B cell (primary cell): ENCODE measurements at regions not wholly inside any gene's neighbourhood (a gene's known extent, or its start where the extent isn't known, plus 50 kb on each side); places are given as distances from the start of the nearest gene placed in this dataset.

ENCODE experiments used
- ATAC-seq: fragments of 200-7000 bp; cut with Tn5 transposase; one replicate; pipeline ENCODE4 v1.10.0; 2021; ENCODE audit warnings: low read depth, mild to moderate bottlenecking, moderate number of reproducible peaks, moderate library complexity
- CTCF ChIA-PET: fragments of 350-600 bp; sonication (Branson Sonifier 250); formaldehyde crosslinking; loops from one replicate; lab custom pipeline; 2021; ENCODE audit warnings: antibody characterized with exemption, inconsistent platforms; lab: Charles Lee
- POLR2A ChIA-PET: fragments of 350-600 bp; sonication (Branson Sonifier 250); formaldehyde crosslinking; loops from one replicate; lab custom pipeline; 2021; ENCODE audit warnings: antibody characterized with exemption; lab: Charles Lee
- DNase-seq: peaks from one replicate; pipeline ENCODE4 v3.0.0; 2013
- H2AFZ ChIP-seq: 2 replicates; pipeline ENCODE4 v1.6.1; 2012; ENCODE audit warnings: mild to moderate bottlenecking, low read depth, low read length; ENCODE audit not compliant: insufficient read depth, poor library complexity, severe bottlenecking
- H3K27ac ChIP-seq, 2 donors: 1 replicate in 1 of 2; 2 replicates in 1 of 2; pipeline ENCODE4 v1.5.1; 2012 to 2013; ENCODE audit warnings: low read length in 2 of 2, mild to moderate bottlenecking in 2 of 2, moderate library complexity in 1 of 2
- H3K27me3 ChIP-seq, 4 experiments: fragments of 200-600 bp in 1 of 4; sonication (generic) in 1 of 4; replicated peaks in 1 of 4; 1 replicate in 2 of 4; 2 replicates in 2 of 4; pipeline versions ENCODE4 v1.6.1 to v1.7.0; 2013 to 2016; ENCODE audit warnings: low read length in 3 of 4, mild to moderate bottlenecking in 2 of 4, mixed read lengths in 1 of 4, moderate library complexity in 1 of 4; ENCODE audit not compliant: insufficient read depth in 4 of 4, control insufficient read depth in 3 of 4; ENCODE audit errors: control extremely low read depth in 1 of 4
- H3K36me3 ChIP-seq, 2 experiments: replicated peaks in 1 of 2; 1 replicate in 1 of 2; 2 replicates in 1 of 2; pipeline versions ENCODE4 v1.6.1 to v1.7.1; 2013; ENCODE audit warnings: low read length in 1 of 2; ENCODE audit not compliant: insufficient read depth in 2 of 2, control insufficient read depth in 1 of 2; ENCODE audit errors: control extremely low read depth in 1 of 2, extremely low read depth in 1 of 2
- H3K4me1 ChIP-seq, 2 donors: fragments of 200-600 bp in 1 of 2; sonication (generic) in 1 of 2; 1 replicate in 1 of 2; 2 replicates in 1 of 2; pipeline versions ENCODE4 v1.5.1 to v1.6.1; 2013 to 2017; ENCODE audit warnings: low read length in 2 of 2; ENCODE audit not compliant: control insufficient read depth in 2 of 2, insufficient read depth in 2 of 2
- H3K4me2 ChIP-seq: replicated peaks from 2 replicates; pipeline ENCODE3; 2012; ENCODE audit warnings: mild to moderate bottlenecking, low read depth, low read length; ENCODE audit not compliant: poor library complexity, severe bottlenecking
- H3K4me3 ChIP-seq, 5 experiments: fragments of 200-600 bp in 1 of 5; sonication (generic) in 1 of 5; 1 replicate in 3 of 5; 2 replicates in 2 of 5; pipeline versions ENCODE4 v1.5.1 to v1.7.0; 2011 to 2016; ENCODE audit warnings: low read length in 4 of 5, mild to moderate bottlenecking in 4 of 5, low read depth in 2 of 5, control low read depth in 1 of 5, moderate library complexity in 1 of 5; ENCODE audit not compliant: insufficient read depth in 1 of 5; ENCODE audit errors: control extremely low read depth in 1 of 5, extremely low read depth in 1 of 5
- H3K79me2 ChIP-seq: fragments of 200-600 bp; sonication (generic); one replicate; pipeline ENCODE4 v1.6.0; 2016; ENCODE audit warnings: low read length; ENCODE audit not compliant: control insufficient read depth, insufficient read depth
- H3K9ac ChIP-seq: fragments of 200-600 bp; sonication (generic); 2 replicates; pipeline ENCODE4 v1.6.1; 2017; ENCODE audit warnings: mild to moderate bottlenecking, low read length, moderate library complexity
- H3K9me3 ChIP-seq, 3 donors: one replicate each; pipeline versions ENCODE4 v1.6.1 to v1.7.1; 2013; ENCODE audit warnings: low read length in 2 of 3; ENCODE audit not compliant: control insufficient read depth in 2 of 3, insufficient read depth in 1 of 3; ENCODE audit errors: control extremely low read depth in 1 of 3
- H4K20me1 ChIP-seq: 2 replicates; pipeline ENCODE4 v1.6.0; 2012; ENCODE audit warnings: mild to moderate bottlenecking, low read length; ENCODE audit not compliant: insufficient read depth, control insufficient read depth, poor library complexity, severe bottlenecking
- H3K27ac Mint-ChIP-seq: one replicate; pipeline ENCODE4 v1.8.0; 2021; ENCODE audit warnings: mixed read lengths
- H3K27me3 Mint-ChIP-seq: one replicate; pipeline ENCODE4 v1.8.0; 2021; ENCODE audit warnings: mixed read lengths
- H3K4me1 Mint-ChIP-seq: one replicate; pipeline ENCODE4 v1.8.0; 2021; ENCODE audit warnings: mixed read lengths
- H3K4me3 Mint-ChIP-seq: one replicate; pipeline ENCODE4 v1.8.0; 2021; ENCODE audit warnings: mixed read lengths
- H3K9me3 Mint-ChIP-seq: one replicate; pipeline ENCODE4 v1.8.0; 2022; ENCODE audit warnings: mixed read lengths; ENCODE audit not compliant: insufficient read depth
- EZH2 ChIP-seq: IDR thresholded peaks from 2 replicates; pipeline ENCODE4 v1.6.1; 2012; ENCODE audit warnings: borderline replicate concordance, low read depth, mild to moderate bottlenecking, moderate library complexity, low read length; ENCODE audit not compliant: insufficient read depth, poor library complexity, severe bottlenecking
- WGBS: methylation state at CpG from one replicate; pipeline ENCODE4 v1.1.5; 2013; ENCODE audit warnings: missing lambda C conversion rate; ENCODE audit not compliant: insufficient coverage; 5-methylcytosine and 5-hydroxymethylcytosine counted together
- intact Hi-C: fragments of 100-400 bp; cut with micrococcal nuclease; formaldehyde crosslinking; loops from one replicate; pipeline ENCODE4 v1.10.0; 2022
- TF ChIP-seq, protein P1 (sequence below): fragments of 200-600 bp; IDR thresholded peaks from one replicate; pipeline ENCODE4 v1.8.0; 2022; ENCODE audit warnings: antibody characterized with exemption, mild to moderate bottlenecking

DNA sequence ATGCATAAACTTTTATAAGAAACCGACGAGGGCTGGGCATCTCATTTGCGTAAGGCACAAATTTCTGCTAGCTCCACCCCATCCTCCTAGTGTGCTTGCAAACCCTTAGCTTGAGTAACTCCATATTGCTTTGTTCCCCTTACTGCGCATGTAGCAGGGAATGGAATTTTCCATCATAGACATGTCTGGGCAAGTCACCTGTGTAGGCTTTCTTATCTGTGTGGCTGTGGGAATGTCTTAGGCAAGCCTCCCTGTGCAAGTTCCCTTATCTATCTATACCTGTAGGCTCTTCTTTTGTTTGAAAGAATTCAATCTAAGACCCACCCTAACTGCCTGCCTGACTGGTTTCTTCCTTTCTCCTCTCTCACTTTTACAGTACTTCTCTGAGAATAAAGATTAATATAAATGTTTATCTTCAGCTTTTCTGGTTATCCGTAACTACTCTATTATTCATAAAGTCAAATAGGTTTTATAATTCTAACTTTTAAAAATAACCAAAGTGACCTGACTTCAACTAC, 217.6 kb upstream of the FIGN start:
- intact Hi-C loops, result no loop called here
- TF ChIP-seq EZH2, result no peak
- TF ChIP-seq, protein P1, sequence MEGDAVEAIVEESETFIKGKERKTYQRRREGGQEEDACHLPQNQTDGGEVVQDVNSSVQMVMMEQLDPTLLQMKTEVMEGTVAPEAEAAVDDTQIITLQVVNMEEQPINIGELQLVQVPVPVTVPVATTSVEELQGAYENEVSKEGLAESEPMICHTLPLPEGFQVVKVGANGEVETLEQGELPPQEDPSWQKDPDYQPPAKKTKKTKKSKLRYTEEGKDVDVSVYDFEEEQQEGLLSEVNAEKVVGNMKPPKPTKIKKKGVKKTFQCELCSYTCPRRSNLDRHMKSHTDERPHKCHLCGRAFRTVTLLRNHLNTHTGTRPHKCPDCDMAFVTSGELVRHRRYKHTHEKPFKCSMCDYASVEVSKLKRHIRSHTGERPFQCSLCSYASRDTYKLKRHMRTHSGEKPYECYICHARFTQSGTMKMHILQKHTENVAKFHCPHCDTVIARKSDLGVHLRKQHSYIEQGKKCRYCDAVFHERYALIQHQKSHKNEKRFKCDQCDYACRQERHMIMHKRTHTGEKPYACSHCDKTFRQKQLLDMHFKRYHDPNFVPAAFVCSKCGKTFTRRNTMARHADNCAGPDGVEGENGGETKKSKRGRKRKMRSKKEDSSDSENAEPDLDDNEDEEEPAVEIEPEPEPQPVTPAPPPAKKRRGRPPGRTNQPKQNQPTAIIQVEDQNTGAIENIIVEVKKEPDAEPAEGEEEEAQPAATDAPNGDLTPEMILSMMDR, result no peak
- no peak overlapping the region for H3K4me3 ChIP-seq
- Mint-ChIP-seq H3K4me3 (no peak overlapping the region), H3K9me3 (no peaks in the 10 kb centered on the region), H3K4me1 (no peaks in the 10 kb centered on the region), H3K27ac (no peak overlapping the region), H3K27me3 (no peaks in the 10 kb centered on the region)
- H3K9me3 ChIP-seq, result peaks cover 0 to 3% (median 0%) of the 10 kb centered on the region in 3 donors
- ChIA-PET CTCF (no interaction called here), POLR2A (no interaction called here)
- no peaks in the 10 kb centered on the region for H3K36me3 ChIP-seq
- no peaks in the 10 kb centered on the region for H3K4me1 ChIP-seq
- H3K4me2 ChIP-seq, result no peak overlapping the region
- no peak overlapping the region for H3K27ac ChIP-seq
- H3K9ac ChIP-seq, result no peak overlapping the region
- no peak for ATAC-seq
- no peaks in the 10 kb centered on the region for H3K79me2 ChIP-seq
- no peak overlapping the region for H2AFZ ChIP-seq
- H4K20me1 ChIP-seq, result no peaks in the 10 kb centered on the region
- 87% methylated on average over 3 of the region's 5 CpGs for WGBS
- DNase-seq, result no peak
- no peaks in the 10 kb centered on the region for H3K27me3 ChIP-seq

DNA sequence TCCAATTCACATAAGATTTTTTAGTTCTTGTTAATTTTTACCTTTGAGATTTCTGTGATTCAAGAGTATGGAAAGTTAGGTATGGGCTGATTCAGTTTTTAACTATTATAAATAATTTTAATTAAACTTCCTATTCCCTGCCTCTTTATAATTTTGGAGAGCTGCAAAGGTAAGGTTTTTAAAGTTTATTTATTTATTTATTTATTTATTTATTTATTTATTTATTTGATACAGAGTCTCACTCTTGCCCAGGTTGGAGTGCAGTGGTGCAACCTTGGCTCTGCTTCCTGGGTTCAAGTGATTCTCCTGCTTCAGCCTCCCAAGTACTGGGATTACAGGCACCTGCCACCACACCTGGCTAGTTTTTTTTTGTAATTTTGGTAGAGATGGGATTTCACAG, 215.5 kb upstream of the FIGN start:
- no peak overlapping the region for H3K9ac ChIP-seq

More for the DNA sequence above, 215.5 kb upstream of the FIGN start:
- Mint-ChIP-seq H3K27ac (no peak overlapping the region), H3K27me3 (no peaks in the 10 kb centered on the region), H3K9me3 (no peaks in the 10 kb centered on the region), H3K4me1 (no peaks in the 10 kb centered on the region), H3K4me3 (no peak overlapping the region)
- no peak for TF ChIP-seq EZH2
- TF ChIP-seq, protein P1, result no peak
- ATAC-seq (no peak), DNase-seq (no peak)
- no peaks in the 10 kb centered on the region for H4K20me1 ChIP-seq
- no peaks in the 10 kb centered on the region for H3K4me1 ChIP-seq
- H3K4me3 ChIP-seq, result no peak overlapping the region
- no peak overlapping the region for H3K27ac ChIP-seq
- no peaks in the 10 kb centered on the region for H3K9me3 ChIP-seq
- intact Hi-C loops, result no loop called here
- H3K4me2 ChIP-seq, result no peak overlapping the region
- ChIA-PET CTCF (no interaction called here), POLR2A (no interaction called here)
- H3K36me3 ChIP-seq, result no peaks in the 10 kb centered on the region
- H2AFZ ChIP-seq, result no peak overlapping the region
- H3K27me3 ChIP-seq, result no peaks in the 10 kb centered on the region
- no peaks in the 10 kb centered on the region for H3K79me2 ChIP-seq
